ENCODE measurements at regions not wholly inside any gene's neighbourhood (a gene's known extent, or its start where the extent isn't known, plus 50 kb on each side); places are given as distances from the start of the nearest gene placed in this dataset.

DNA sequence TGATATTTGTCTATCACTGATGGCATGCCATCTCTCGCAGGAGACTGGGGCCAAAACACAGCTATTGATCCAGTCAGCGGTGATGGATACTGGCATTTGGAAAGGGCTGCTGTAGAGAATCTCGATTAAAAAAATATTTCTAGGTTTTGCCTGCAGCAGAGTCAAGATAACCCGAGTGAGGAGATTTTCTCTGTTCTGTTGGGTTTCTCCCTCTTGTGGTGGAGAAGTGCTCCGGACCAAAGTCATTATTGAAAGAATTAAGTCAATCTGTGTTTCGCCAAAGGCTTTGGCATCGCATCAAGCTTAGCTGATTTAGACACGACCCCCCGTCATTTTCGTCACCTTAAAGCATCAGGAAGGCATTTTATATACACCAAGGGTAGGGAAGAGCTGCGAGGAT lies 97.1 kb upstream of the IRX2 start:
- no peak overlapping the region for H3K4me3 ChIP-seq (ENCODE audit: low read depth, low read length)
- DNase-seq (ENCODE audit: low read depth): no peak
- TF ChIP-seq, protein P1, sequence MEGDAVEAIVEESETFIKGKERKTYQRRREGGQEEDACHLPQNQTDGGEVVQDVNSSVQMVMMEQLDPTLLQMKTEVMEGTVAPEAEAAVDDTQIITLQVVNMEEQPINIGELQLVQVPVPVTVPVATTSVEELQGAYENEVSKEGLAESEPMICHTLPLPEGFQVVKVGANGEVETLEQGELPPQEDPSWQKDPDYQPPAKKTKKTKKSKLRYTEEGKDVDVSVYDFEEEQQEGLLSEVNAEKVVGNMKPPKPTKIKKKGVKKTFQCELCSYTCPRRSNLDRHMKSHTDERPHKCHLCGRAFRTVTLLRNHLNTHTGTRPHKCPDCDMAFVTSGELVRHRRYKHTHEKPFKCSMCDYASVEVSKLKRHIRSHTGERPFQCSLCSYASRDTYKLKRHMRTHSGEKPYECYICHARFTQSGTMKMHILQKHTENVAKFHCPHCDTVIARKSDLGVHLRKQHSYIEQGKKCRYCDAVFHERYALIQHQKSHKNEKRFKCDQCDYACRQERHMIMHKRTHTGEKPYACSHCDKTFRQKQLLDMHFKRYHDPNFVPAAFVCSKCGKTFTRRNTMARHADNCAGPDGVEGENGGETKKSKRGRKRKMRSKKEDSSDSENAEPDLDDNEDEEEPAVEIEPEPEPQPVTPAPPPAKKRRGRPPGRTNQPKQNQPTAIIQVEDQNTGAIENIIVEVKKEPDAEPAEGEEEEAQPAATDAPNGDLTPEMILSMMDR (IDR thresholded peaks at IDR 0.05; ENCODE audit: control insufficient read depth, extremely low read depth, insufficient read depth): peak; percentile 34

DNA sequence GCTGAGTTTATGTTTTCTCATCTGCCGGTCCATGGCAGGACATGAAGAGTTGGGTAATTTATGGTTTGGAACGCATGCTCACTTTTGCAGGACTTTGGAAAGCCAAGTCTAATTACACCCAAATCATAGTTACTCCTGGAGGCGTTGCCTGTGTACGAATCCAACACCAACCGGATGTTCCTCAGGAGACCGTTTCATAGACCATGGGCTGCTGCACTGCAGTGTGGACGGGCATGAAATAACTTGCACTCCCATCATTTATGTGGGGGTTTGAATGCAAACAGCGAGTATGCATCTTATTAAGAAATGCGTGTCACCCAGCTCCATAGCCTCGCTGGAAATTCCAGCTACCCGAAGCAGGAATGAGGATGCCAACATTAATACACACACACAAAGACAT lies 96.1 kb upstream of the IRX2 start:
- H3K4me3 ChIP-seq (ENCODE audit: low read depth, low read length): no peak overlapping the region
- TF ChIP-seq, protein P1 (IDR thresholded peaks at IDR 0.05; ENCODE audit: control insufficient read depth, extremely low read depth, insufficient read depth): no peak
- DNase-seq (ENCODE audit: low read depth): no peak

DNA sequence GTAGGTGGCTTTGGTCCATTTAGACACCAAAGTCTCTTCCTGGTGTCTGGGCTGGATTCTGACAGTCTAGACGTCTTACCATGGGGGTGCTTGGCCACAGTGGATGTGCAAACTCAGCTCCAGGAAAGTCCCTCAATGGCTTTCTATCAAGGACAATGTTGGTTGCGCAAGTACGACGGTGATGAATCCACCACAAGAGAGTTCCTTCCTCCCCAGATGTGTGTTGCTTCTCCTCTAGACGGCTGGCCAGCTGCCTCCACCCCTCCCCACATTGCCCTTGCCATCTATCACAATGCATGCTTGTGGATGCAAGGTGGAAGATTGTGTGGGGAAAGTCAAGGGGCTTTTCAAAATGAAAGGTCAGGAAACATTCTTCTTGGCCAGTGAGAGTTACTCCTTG lies 89.7 kb upstream of the IRX2 start:
- TF ChIP-seq, protein P1 (IDR thresholded peaks at IDR 0.05; ENCODE audit: control insufficient read depth, extremely low read depth, insufficient read depth): no peak
- no peak overlapping the region for H3K4me3 ChIP-seq (ENCODE audit: low read depth, low read length)
- no peak for DNase-seq (ENCODE audit: low read depth)

DNA sequence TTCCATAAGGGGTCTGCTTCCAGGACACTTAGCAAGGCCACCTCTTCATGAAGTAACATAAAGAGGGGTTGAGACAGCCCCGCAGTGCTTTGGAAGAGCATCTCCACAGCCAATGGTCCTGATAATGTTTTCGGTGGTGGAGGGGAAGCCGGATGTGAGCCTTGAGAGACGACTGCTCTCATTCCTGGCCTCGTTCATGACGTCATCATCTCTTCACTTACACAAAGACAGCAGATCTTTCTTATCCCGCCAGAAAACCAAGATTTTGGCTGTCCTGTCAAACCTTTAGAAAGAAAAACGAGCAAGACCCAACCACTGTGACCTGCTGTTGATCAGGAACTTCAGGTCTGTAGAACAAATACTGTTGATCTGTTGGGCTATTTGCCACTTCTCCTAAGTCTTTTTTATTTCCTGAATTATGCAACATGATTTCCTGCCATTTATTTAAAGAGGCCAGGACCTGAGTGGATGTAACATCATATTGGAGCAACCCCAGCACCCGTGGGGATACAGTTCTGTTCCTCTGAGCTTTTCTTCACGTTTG lies 89.0 kb upstream of the IRX2 start:
- no peak overlapping the region for H3K4me3 ChIP-seq (ENCODE audit: low read depth, low read length)
- DNase-seq (ENCODE audit: low read depth): peak; percentile 54
- TF ChIP-seq, protein P1 (IDR thresholded peaks at IDR 0.05; ENCODE audit: control insufficient read depth, extremely low read depth, insufficient read depth): no peak

DNA sequence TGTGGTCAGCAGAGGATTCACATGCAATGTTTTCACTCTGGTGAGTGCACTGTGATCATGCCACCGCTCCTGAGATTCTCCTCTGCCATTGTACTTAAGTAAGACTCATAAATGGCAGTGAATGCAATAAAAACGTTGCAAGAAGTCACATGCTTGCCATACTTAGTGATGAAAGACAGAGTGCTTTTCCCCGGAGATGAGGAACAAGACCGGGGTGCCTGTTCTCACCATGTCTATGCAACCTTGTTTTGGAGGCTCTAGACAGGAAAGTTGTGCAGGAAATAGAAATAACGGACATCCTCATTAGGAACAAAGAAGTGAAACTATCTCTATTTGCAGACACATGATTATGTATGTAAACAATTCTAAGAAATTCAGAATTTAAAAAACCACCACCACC lies 84.7 kb upstream of the IRX2 start:
- H3K4me3 ChIP-seq (ENCODE audit: low read depth, low read length): no peak overlapping the region
- TF ChIP-seq, protein P1 (IDR thresholded peaks at IDR 0.05; ENCODE audit: control insufficient read depth, extremely low read depth, insufficient read depth): no peak
- DNase-seq (ENCODE audit: low read depth): no peak

DNA sequence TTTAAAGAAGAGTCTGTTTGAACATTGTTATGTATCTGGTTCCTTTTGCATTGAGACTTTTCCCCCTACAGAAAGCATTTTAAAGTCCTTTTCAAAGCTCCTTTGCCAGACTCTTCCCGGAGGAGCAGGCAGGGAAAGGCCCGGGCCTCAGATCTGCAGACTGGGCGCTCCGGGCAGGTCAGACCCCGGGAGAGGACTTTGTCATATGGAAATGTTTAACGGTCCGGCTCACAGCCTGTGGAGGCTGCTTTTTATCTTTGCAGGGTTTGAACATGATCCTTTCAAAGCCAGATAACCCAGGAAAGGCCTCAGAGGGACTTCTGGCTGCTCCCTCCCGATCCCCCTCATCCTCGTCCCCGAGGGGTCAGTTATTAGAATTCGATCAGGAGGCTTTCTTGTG lies 82.1 kb upstream of the IRX2 start:
- no peak overlapping the region for H3K4me3 ChIP-seq (ENCODE audit: low read depth, low read length)
- DNase-seq (ENCODE audit: low read depth): no peak
- TF ChIP-seq, protein P1 (IDR thresholded peaks at IDR 0.05; ENCODE audit: control insufficient read depth, extremely low read depth, insufficient read depth): no peak

DNA sequence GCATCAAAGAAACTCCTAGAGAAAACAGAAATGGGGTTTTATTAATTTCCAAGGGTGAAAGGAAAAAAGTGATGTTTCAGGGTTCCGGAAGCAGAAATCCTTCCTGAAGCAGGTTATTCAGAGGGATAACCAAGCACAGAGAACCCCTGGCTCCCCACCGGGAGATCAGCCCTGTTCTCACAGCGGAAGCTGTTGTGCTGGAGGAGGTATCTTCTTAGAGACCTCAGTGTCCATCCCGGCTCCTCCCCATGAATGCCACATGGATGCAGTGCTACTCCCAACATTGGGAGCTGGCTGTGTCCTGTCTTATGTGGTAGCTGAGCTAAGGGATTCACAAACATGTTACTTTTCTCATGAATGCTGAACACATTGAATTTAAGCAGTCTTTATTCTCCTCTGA lies 80.9 kb upstream of the IRX2 start:
- no peak for DNase-seq (ENCODE audit: low read depth)
- TF ChIP-seq, protein P1 (IDR thresholded peaks at IDR 0.05; ENCODE audit: control insufficient read depth, extremely low read depth, insufficient read depth): no peak
- no peak overlapping the region for H3K4me3 ChIP-seq (ENCODE audit: low read depth, low read length)

Measured in LNCaP clone FGC (cell line).